H1 (cell line): ENCODE measurements at regions not wholly inside any gene's neighbourhood (a gene's known extent, or its start where the extent isn't known, plus 50 kb on each side); places are given as distances from the start of the nearest gene placed in this dataset.

Experiments used
- CTCF ChIA-PET: fragments of 300-600 bp; sonication (Branson Sonifier 250); formaldehyde crosslinking; loops from one replicate; lab custom pipeline; 2021; ENCODE audit not compliant: partially characterized antibody; lab: Charles Lee
- POLR2A ChIA-PET: fragments of 300-600 bp; sonication (Branson Sonifier 250); formaldehyde crosslinking; loops from one replicate; lab custom pipeline; 2021; ENCODE audit warnings: inconsistent platforms; ENCODE audit not compliant: partially characterized antibody; lab: Charles Lee
- DNase-seq, 2 experiments: peaks; one replicate each; pipeline versions ENCODE4 v3.0.0 to v3.0.0-alpha.2; 2010 to 2022; ENCODE audit warnings: low spot score in 2 of 2, low read depth in 1 of 2, mixed read lengths in 1 of 2
- FAIRE-seq: peaks from 2 replicates; lab custom pipeline; 2011; peaks lifted over from hg19 to GRCh38; lab: Jason Lieb, UNC
- H2AFZ ChIP-seq: 2 replicates; pipeline ENCODE4 v1.8.1; 2012; ENCODE audit warnings: low read length, inconsistent platforms
- H2AK5ac ChIP-seq: 2 replicates; pipeline ENCODE4 v1.6.1; 2013; ENCODE audit warnings: low read depth, low read length
- H2BK120ac ChIP-seq: replicated peaks from 2 replicates; pipeline ENCODE3; 2013; ENCODE audit warnings: low read depth, low read length, inconsistent platforms
- H2BK12ac ChIP-seq: 2 replicates; pipeline ENCODE4 v1.6.1; 2013; ENCODE audit warnings: low read depth, low read length
- H2BK15ac ChIP-seq: 2 replicates; pipeline ENCODE4 v1.6.1; 2013; ENCODE audit warnings: low read length
- H2BK20ac ChIP-seq: 2 replicates; pipeline ENCODE4 v1.6.1; 2013; ENCODE audit warnings: low read length
- H2BK5ac ChIP-seq: 2 replicates; pipeline ENCODE4 v1.6.1; 2013; ENCODE audit warnings: low read depth, low read length
- H3K14ac ChIP-seq: 2 replicates; pipeline ENCODE4 v1.6.1; 2013; ENCODE audit warnings: inconsistent platforms; ENCODE audit not compliant: insufficient read length
- H3K18ac ChIP-seq: 2 replicates; pipeline ENCODE4 v1.6.1; 2013; ENCODE audit warnings: low read length; ENCODE audit errors: extremely low read depth
- H3K23ac ChIP-seq: 2 replicates; pipeline ENCODE4 v1.6.1; 2013; ENCODE audit warnings: inconsistent platforms; ENCODE audit not compliant: insufficient read length
- H3K23me2 ChIP-seq: 2 replicates; pipeline ENCODE4 v1.6.1; 2013; ENCODE audit warnings: low read depth, low read length
- H3K27ac ChIP-seq: 2 replicates; pipeline ENCODE4 v1.6.1; 2011; ENCODE audit warnings: low read depth, low read length, inconsistent platforms
- H3K27me3 ChIP-seq, 4 experiments: replicated peaks in 1 of 4; 1 replicate in 1 of 4; 2 replicates in 3 of 4; pipeline versions ENCODE4 v1.6.1 to v1.8.1; 2011 to 2013; ENCODE audit warnings: low read length in 3 of 4, mild to moderate bottlenecking in 3 of 4, inconsistent platforms in 2 of 4, mixed read lengths in 2 of 4, moderate library complexity in 1 of 4; ENCODE audit not compliant: control insufficient read depth in 3 of 4, insufficient read depth in 3 of 4; ENCODE audit errors: extremely low read depth in 1 of 4
- H3K36me3 ChIP-seq, 4 experiments: 2 replicates each; pipeline versions ENCODE4 v1.6.1 to v1.8.1; 2011 to 2013; ENCODE audit warnings: mild to moderate bottlenecking in 4 of 4, low read length in 3 of 4, moderate library complexity in 2 of 4, control low read depth in 1 of 4, inconsistent platforms in 1 of 4; ENCODE audit not compliant: insufficient read depth in 4 of 4, control insufficient read depth in 2 of 4
- H3K4ac ChIP-seq: replicated peaks from 2 replicates; pipeline ENCODE3; 2013; ENCODE audit warnings: low read length, low read depth, mixed read lengths, inconsistent platforms; ENCODE audit not compliant: insufficient read length
- H3K4me1 ChIP-seq, 4 experiments: replicated peaks in 1 of 4; 1 replicate in 1 of 4; 2 replicates in 3 of 4; pipeline versions ENCODE4 v1.6.1 to v1.8.1; 2011 to 2013; ENCODE audit warnings: low read length in 3 of 4, inconsistent platforms in 2 of 4, mixed read lengths in 1 of 4; ENCODE audit not compliant: insufficient read depth in 4 of 4, control insufficient read depth in 3 of 4
- H3K4me2 ChIP-seq, 2 experiments: 2 replicates each; pipeline versions ENCODE4 v1.6.1 to v1.8.1; 2011 to 2013; ENCODE audit warnings: low read depth in 2 of 2, low read length in 2 of 2, control low read depth in 1 of 2, inconsistent platforms in 1 of 2, mild to moderate bottlenecking in 1 of 2; ENCODE audit not compliant: insufficient read depth in 1 of 2
- H3K4me3 ChIP-seq, 4 experiments: fragments of 200-600, 300-600 bp in 1 of 4; sonication (generic), shearing (Covaris generic), sonication (Bioruptor Twin) in 1 of 4; 2 replicates each; pipeline versions ENCODE4 v1.5.1 to v1.8.1; 2011 to 2016; ENCODE audit warnings: low read length in 4 of 4, low read depth in 3 of 4, control low read depth in 2 of 4, inconsistent platforms in 2 of 4, mild to moderate bottlenecking in 2 of 4, mixed read lengths in 1 of 4, moderate library complexity in 1 of 4; ENCODE audit not compliant: insufficient read depth in 2 of 4; ENCODE audit errors: extremely low read depth in 1 of 4
- H3K56ac ChIP-seq: replicated peaks from 2 replicates; pipeline ENCODE3; 2013; ENCODE audit warnings: low read depth, mild to moderate bottlenecking, mixed read lengths, low read length, inconsistent platforms; ENCODE audit not compliant: insufficient read length
- H3K79me1 ChIP-seq: 2 replicates; pipeline ENCODE4 v1.6.1; 2013; ENCODE audit warnings: low read depth, low read length, control low read depth
- H3K79me2 ChIP-seq, 2 experiments: 2 replicates each; pipeline versions ENCODE4 v1.6.1 to v1.8.1; 2012 to 2013; ENCODE audit warnings: low read length in 2 of 2, mild to moderate bottlenecking in 2 of 2, inconsistent platforms in 1 of 2; ENCODE audit not compliant: insufficient read depth in 2 of 2, control insufficient read depth in 1 of 2
- H3K9ac ChIP-seq, 4 experiments: replicated peaks in 1 of 4; 1 replicate in 1 of 4; 2 replicates in 3 of 4; pipeline versions ENCODE4 v1.6.1 to v1.8.1; 2011 to 2013; ENCODE audit warnings: low read depth in 3 of 4, low read length in 3 of 4, control low read depth in 2 of 4, mild to moderate bottlenecking in 2 of 4, moderate library complexity in 2 of 4, inconsistent platforms in 1 of 4; ENCODE audit errors: extremely low read depth in 1 of 4
- H3K9me3 ChIP-seq, 2 experiments: 2 replicates each; pipeline versions ENCODE4 v1.6.1 to v1.8.1; 2012 to 2013; ENCODE audit warnings: mild to moderate bottlenecking in 2 of 2, moderate library complexity in 2 of 2, control low read depth in 1 of 2, inconsistent platforms in 1 of 2, low read depth in 1 of 2, low read length in 1 of 2, mixed read lengths in 1 of 2; ENCODE audit not compliant: insufficient read depth in 2 of 2
- H4K20me1 ChIP-seq, 2 experiments: replicated peaks in 1 of 2; 2 replicates each; pipeline versions ENCODE3 to v1.8.1; 2011 to 2013; ENCODE audit warnings: inconsistent platforms in 2 of 2, low read length in 2 of 2, mild to moderate bottlenecking in 1 of 2; ENCODE audit not compliant: insufficient read depth in 2 of 2, control insufficient read depth in 1 of 2
- H4K5ac ChIP-seq: 2 replicates; pipeline ENCODE4 v1.6.1; 2013; ENCODE audit warnings: low read length, low read depth, mixed read lengths, inconsistent platforms; ENCODE audit not compliant: insufficient read length
- H4K8ac ChIP-seq: 2 replicates; pipeline ENCODE4 v1.8.0; 2013; ENCODE audit warnings: mild to moderate bottlenecking, moderate library complexity, low read length, inconsistent platforms; ENCODE audit not compliant: insufficient read depth; ENCODE audit errors: extremely low read depth
- H4K91ac ChIP-seq: replicated peaks from 2 replicates; pipeline ENCODE3; 2013; ENCODE audit warnings: low read length, mixed read lengths, inconsistent platforms; ENCODE audit not compliant: insufficient read length
- GTF2F1 ChIP-seq: IDR thresholded peaks from 2 replicates; pipeline ENCODE4 v1.6.1; 2012; ENCODE audit warnings: low read depth, low read length, improper control_type of control experiment, borderline replicate concordance
- JUN ChIP-seq: IDR thresholded peaks from 2 replicates; pipeline ENCODE4 v1.6.1; 2011; ENCODE audit warnings: low read depth, mild to moderate bottlenecking, improper control_type of control experiment, low read length
- PHF8 ChIP-seq: fragments of 200-600 bp; sonication (generic); conservative IDR thresholded peaks from 2 replicates; pipeline ENCODE4 v1.7.1; 2012; ENCODE audit warnings: low read depth, mild to moderate bottlenecking, inconsistent platforms, low read length, moderate library complexity
- SP2 ChIP-seq: IDR thresholded peaks from 2 replicates; pipeline ENCODE4 v1.6.1; 2012; ENCODE audit warnings: mild to moderate bottlenecking, low read length, inconsistent platforms
- TAF7 ChIP-seq: optimal IDR thresholded peaks from 2 replicates; pipeline ENCODE3; 2011; ENCODE audit warnings: low read depth, mild to moderate bottlenecking, inconsistent platforms, low read length, moderate library complexity, borderline replicate concordance
- WGBS, 2 experiments: shearing (Covaris generic) in 1 of 2; methylation state at CpG; one replicate each; pipeline versions ENCODE4 v1.1.6 to v1.1.7; 2013 to 2015; ENCODE audit warnings: low lambda C conversion rate in 2 of 2, mixed read lengths in 2 of 2, inconsistent platforms in 1 of 2, low coverage in 1 of 2, missing lambda C conversion rate in 1 of 2; ENCODE audit not compliant: insufficient replicate concordance in 2 of 2, insufficient coverage in 1 of 2, insufficient read length in 1 of 2; ENCODE audit errors: extremely low coverage in 1 of 2, missing lambda C conversion rate in 1 of 2; 5-methylcytosine and 5-hydroxymethylcytosine counted together
- TF ChIP-seq, protein P1 (sequence below): IDR thresholded peaks from 2 replicates; pipeline ENCODE4 v1.6.1; 2011; ENCODE audit warnings: low read length, improper control_type of control experiment

DNA sequence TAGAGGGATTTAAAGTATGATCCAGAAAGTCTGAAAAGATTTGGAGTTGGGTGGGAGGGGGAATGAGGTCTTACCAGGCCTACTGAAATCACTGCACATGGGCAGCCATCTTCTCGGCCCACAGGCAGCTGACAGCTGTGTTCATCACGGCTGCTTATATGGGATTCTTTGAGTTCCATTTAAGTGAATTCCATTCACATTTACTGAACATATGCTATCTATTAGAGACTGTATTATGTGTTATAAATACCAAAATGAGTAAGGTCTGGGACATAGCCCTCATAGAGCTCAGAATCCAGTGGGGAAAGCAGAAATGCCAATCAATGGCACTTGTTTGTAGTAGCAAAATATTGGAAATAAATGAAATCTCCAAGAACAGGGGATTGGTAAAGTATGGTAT, 91.1 kb downstream of the TRIM42 start:
- H2BK15ac ChIP-seq: no peak overlapping the region
- no peak overlapping the region for H2AFZ ChIP-seq
- H4K20me1 ChIP-seq: no peaks in the 10 kb centered on the region
- H3K4me1 ChIP-seq: no peaks in the 10 kb centered on the region
- no peaks in the 10 kb centered on the region for H3K36me3 ChIP-seq
- H2BK20ac ChIP-seq: no peak overlapping the region
- H2BK120ac ChIP-seq: no peak overlapping the region
- FAIRE-seq: no peak
- no peak overlapping the region for H3K4ac ChIP-seq
- 89% methylated on average over 2 of the region's 2 CpGs; no CpG with 5 or more reads in 1 of the 2 experiments for WGBS, 2 experiments
- no peak overlapping the region for H4K91ac ChIP-seq
- peaks cover 2% of the 10 kb centered on the region; the same call in 1 of the 2 replicates for H3K23me2 ChIP-seq
- no peak overlapping the region for H2BK12ac ChIP-seq
- H3K56ac ChIP-seq: no peak overlapping the region
- TF ChIP-seq SP2 (no peak), GTF2F1 (no peak), PHF8 (no peak), JUN (no peak), TAF7 (no peak)
- TF ChIP-seq, protein P1, sequence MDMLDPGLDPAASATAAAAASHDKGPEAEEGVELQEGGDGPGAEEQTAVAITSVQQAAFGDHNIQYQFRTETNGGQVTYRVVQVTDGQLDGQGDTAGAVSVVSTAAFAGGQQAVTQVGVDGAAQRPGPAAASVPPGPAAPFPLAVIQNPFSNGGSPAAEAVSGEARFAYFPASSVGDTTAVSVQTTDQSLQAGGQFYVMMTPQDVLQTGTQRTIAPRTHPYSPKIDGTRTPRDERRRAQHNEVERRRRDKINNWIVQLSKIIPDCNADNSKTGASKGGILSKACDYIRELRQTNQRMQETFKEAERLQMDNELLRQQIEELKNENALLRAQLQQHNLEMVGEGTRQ: no peak
- H4K5ac ChIP-seq: no peak overlapping the region
- no peak overlapping the region for H3K9ac ChIP-seq
- CTCF ChIA-PET: interaction anchor here (0.7 to 1.0 kb wide), 3 partner anchors 11 to 14 kb away, joined by 3 to 4 read pairs (median 3); no protein-coding TSS in a partner anchor
- no peak overlapping the region for H2AK5ac ChIP-seq
- H3K4me3 ChIP-seq: no peak overlapping the region
- H2BK5ac ChIP-seq: no peak overlapping the region
- no peak for DNase-seq
- no peak overlapping the region for H3K4me2 ChIP-seq
- no peaks in the 10 kb centered on the region for H3K27me3 ChIP-seq
- no peaks in the 10 kb centered on the region for H3K79me1 ChIP-seq
- no peak overlapping the region for H3K27ac ChIP-seq
- H4K8ac ChIP-seq: no peak overlapping the region; the same call in 1 of the 2 replicates
- H3K23ac ChIP-seq: no peak overlapping the region
- POLR2A ChIA-PET: no interaction called here
- no peaks in the 10 kb centered on the region for H3K9me3 ChIP-seq
- H3K14ac ChIP-seq: no peak overlapping the region
- H3K18ac ChIP-seq: no peak overlapping the region
- H3K79me2 ChIP-seq: no peaks in the 10 kb centered on the region
